Activated CD8-positive, alpha-beta T cell treated with anti-CD3 and anti-CD28 coated beads for 36 hours (primary cell): ENCODE measurements at regions not wholly inside any gene's neighbourhood (a gene's known extent, or its start where the extent isn't known, plus 50 kb on each side); places are given as distances from the start of the nearest gene placed in this dataset.
A peak's percentile ranks its signal among the peaks of the same experiment; 100 is the strongest.

ENCODE experiments used
- ATAC-seq: fragments of 200-7000 bp; cut with Tn5 transposase; one replicate; pipeline ENCODE4 v1.10.0; 2021; ENCODE audit warnings: mild to moderate bottlenecking, moderate library complexity
- CTCF ChIA-PET: fragments of 350-600 bp; sonication (Branson Sonifier 250); formaldehyde crosslinking; loops from one replicate; lab custom pipeline; 2021; ENCODE audit warnings: antibody characterized with exemption; lab: Charles Lee
- POLR2A ChIA-PET: fragments of 350-600 bp; sonication (Branson Sonifier 250); formaldehyde crosslinking; loops from one replicate; lab custom pipeline; 2021; ENCODE audit warnings: antibody characterized with exemption; lab: Charles Lee
- DNase-seq: peaks from one replicate; pipeline ENCODE4 v3.0.0-alpha.2; 2020
- H3K27ac Mint-ChIP-seq: one replicate; pipeline ENCODE4 v1.8.0; 2021; ENCODE audit warnings: mild to moderate bottlenecking, mixed read lengths
- H3K27me3 Mint-ChIP-seq: one replicate; pipeline ENCODE4 v1.8.0; 2021; ENCODE audit warnings: mixed read lengths
- H3K36me3 Mint-ChIP-seq: one replicate; pipeline ENCODE4 v1.8.0; 2021; ENCODE audit warnings: low read depth, mixed read lengths
- H3K4me1 Mint-ChIP-seq: one replicate; pipeline ENCODE4 v1.8.0; 2021; ENCODE audit warnings: low read depth, mixed read lengths
- H3K4me3 Mint-ChIP-seq: one replicate; pipeline ENCODE4 v1.8.0; 2021; ENCODE audit warnings: mild to moderate bottlenecking, moderate library complexity, mixed read lengths
- H3K9me3 Mint-ChIP-seq: one replicate; pipeline ENCODE4 v1.8.0; 2021; ENCODE audit warnings: mixed read lengths
- intact Hi-C: fragments of 100-400 bp; cut with micrococcal nuclease; formaldehyde crosslinking; loops from one replicate; pipeline ENCODE4 v1.10.0; 2022
- TF ChIP-seq, protein P1 (sequence below): fragments of 200-600 bp; IDR thresholded peaks from one replicate; pipeline ENCODE4 v1.8.0; 2022; ENCODE audit warnings: antibody characterized with exemption, mild to moderate bottlenecking

DNA sequence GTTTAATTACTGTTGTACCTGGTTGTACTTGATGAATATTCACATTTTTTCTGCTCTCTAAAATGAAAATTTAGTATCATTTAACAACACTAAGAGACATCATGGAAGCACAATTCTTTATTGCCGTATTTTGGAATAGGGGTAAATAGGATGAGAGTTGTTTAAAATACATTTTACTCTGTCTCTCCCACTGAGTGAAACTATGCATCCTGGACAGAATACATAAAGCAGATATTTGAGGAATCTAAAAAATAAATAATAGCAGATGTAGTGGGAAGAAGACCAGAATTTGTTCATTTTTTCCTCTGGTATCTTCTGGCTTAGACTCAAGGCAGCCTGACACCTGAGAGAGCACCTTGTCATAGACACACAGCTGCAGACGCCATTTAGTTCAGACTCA, 119.1 kb upstream of the AHI1 start:
- POLR2A ChIA-PET = no interaction called here
- H3K27ac Mint-ChIP-seq = no peak overlapping the region

DNA sequence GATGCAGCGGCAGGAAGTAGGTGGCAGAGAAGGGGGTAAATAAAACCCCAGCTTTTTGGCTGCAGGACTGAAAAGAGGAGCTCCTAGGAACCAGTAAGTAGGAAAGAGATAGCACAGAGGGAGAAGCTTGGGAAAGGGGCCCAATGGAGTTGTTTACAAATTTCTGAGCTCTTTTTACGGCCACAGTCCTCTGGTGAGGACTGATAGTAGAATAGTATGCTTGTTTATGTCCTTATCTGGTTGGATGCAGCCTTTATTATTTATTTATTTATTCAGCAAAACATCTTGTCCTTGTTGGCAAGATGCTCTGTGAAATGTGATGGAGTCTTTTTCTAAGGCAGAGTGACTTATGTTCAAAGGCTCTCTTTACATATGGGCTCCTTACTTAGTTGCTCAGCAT, 119.7 kb upstream of the AHI1 start:
- no peak for ATAC-seq
- DNase-seq = no peak

More for the DNA sequence above, 119.1 kb upstream of the AHI1 start:
- Mint-ChIP-seq H3K4me3 (no peak overlapping the region), H3K9me3 (no peaks in the 10 kb centered on the region), H3K36me3 (no peaks in the 10 kb centered on the region), H3K4me1 (peaks cover 2% of the 10 kb centered on the region), H3K27me3 (no peaks in the 10 kb centered on the region)
- DNase-seq (no peak), ATAC-seq (no peak)
- TF ChIP-seq, protein P1, sequence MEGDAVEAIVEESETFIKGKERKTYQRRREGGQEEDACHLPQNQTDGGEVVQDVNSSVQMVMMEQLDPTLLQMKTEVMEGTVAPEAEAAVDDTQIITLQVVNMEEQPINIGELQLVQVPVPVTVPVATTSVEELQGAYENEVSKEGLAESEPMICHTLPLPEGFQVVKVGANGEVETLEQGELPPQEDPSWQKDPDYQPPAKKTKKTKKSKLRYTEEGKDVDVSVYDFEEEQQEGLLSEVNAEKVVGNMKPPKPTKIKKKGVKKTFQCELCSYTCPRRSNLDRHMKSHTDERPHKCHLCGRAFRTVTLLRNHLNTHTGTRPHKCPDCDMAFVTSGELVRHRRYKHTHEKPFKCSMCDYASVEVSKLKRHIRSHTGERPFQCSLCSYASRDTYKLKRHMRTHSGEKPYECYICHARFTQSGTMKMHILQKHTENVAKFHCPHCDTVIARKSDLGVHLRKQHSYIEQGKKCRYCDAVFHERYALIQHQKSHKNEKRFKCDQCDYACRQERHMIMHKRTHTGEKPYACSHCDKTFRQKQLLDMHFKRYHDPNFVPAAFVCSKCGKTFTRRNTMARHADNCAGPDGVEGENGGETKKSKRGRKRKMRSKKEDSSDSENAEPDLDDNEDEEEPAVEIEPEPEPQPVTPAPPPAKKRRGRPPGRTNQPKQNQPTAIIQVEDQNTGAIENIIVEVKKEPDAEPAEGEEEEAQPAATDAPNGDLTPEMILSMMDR = no peak
- CTCF ChIA-PET = no interaction called here
- intact Hi-C loops = no loop called here

DNA sequence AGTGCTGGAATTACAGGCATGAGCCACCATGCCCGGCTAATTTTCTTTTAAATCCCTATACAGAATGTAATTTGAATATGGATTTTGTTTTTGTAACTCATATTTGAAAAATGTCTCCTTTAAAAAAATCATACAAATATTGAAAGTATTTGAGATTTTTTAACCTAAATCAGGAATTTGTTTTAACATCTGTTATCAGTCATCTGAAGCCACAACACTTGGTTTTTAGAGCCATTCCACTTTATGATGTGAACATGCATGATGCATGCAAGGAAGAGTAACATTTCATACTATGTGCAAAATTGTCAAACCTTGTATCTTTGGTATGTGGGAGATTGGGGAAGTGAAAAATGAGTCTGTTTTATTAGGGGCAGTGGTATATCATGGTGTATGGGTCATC, 124.5 kb upstream of the AHI1 start:
- H3K4me1 Mint-ChIP-seq = peaks cover 33% of the 10 kb centered on the region
- peak overlapping the region; percentile 18 for H3K27ac Mint-ChIP-seq
- TF ChIP-seq, protein P1 = no peak
- peaks cover 26% of the 10 kb centered on the region for H3K9me3 Mint-ChIP-seq
- no peak for ATAC-seq
- peaks cover 3% of the 10 kb centered on the region for H3K27me3 Mint-ChIP-seq
- peaks cover 32% of the 10 kb centered on the region for H3K36me3 Mint-ChIP-seq
- no peak for DNase-seq
- CTCF ChIA-PET = interaction anchor here (0.6 kb wide), 1 partner anchor 222 kb away, joined by 4 read pairs; no protein-coding TSS in a partner anchor
- intact Hi-C loops = loop anchor here (5.0 kb wide), 2 partner anchors 55 to 85 kb away; no protein-coding TSS in a partner anchor
- POLR2A ChIA-PET = no interaction called here
- no peak overlapping the region for H3K4me3 Mint-ChIP-seq

More for the DNA sequence above, 119.7 kb upstream of the AHI1 start:
- Mint-ChIP-seq H3K27me3 (peaks cover 1% of the 10 kb centered on the region), H3K36me3 (peaks cover 1% of the 10 kb centered on the region), H3K4me1 (peaks cover 3% of the 10 kb centered on the region), H3K9me3 (peaks cover 1% of the 10 kb centered on the region), H3K4me3 (no peak overlapping the region), H3K27ac (no peak overlapping the region)
- CTCF ChIA-PET = no interaction called here
- intact Hi-C loops = no loop called here
- TF ChIP-seq, protein P1 = no peak
- POLR2A ChIA-PET = no interaction called here

DNA sequence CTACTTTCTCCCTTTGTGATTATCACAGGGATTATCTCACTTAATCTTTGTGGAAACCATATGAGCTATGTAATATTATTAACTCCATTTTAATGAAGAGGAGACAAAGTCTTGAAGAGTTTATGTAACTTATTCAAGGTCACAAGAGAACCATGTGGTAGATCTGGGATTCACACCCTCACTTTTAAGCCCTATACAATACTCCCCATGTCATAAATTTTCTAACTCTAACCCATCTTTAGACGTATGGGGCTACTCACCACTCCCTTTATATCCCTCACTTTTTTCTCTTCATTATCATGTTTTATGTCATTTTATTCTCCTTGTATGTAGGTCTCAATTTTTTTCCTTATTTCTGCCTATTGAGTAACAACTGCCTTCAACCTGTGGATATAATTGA, 126.4 kb upstream of the AHI1 start:
- TF ChIP-seq, protein P1 = no peak
- Mint-ChIP-seq H3K27me3 (peaks cover 3% of the 10 kb centered on the region), H3K4me1 (peaks cover 42% of the 10 kb centered on the region), H3K9me3 (peaks cover 29% of the 10 kb centered on the region), H3K4me3 (no peak overlapping the region), H3K36me3 (peaks cover 43% of the 10 kb centered on the region), H3K27ac (peak overlapping the region; percentile 91)
- ChIA-PET POLR2A (interaction anchor here (0.9 to 1.3 kb wide), 3 partner anchors 15 to 257 kb away, joined by 3 to 4 read pairs (median 3); no protein-coding TSS in a partner anchor), CTCF (interaction anchor here (0.7 to 1.8 kb wide), 7 partner anchors 9 to 117 kb away, joined by 3 to 6 read pairs (median 3); no protein-coding TSS in a partner anchor)
- no peak for DNase-seq
- intact Hi-C loops = loop anchor here (5.0 kb wide), 2 partner anchors 57 to 87 kb away; no protein-coding TSS in a partner anchor
- peak; percentile 31 for ATAC-seq
